ENCODE measurements at regions not wholly inside any gene's neighbourhood (a gene's known extent, or its start where the extent isn't known, plus 50 kb on each side); places are given as distances from the start of the nearest gene placed in this dataset.

- no peaks in the 10 kb centered on the region for H3K9me3 ChIP-seq (ENCODE audit: control insufficient read depth, low read depth, low read length)
- WGBS (ENCODE audit: insufficient coverage, low lambda C conversion rate): 92% methylated on average over 1 of the region's 1 CpG
- H3K27me3 ChIP-seq (ENCODE audit: control insufficient read depth, insufficient read depth, low read length): peaks cover 3% of the 10 kb centered on the region
- H3K36me3 ChIP-seq (ENCODE audit: control insufficient read depth, insufficient read depth, low read length): no peaks in the 10 kb centered on the region
- H3K4me3 ChIP-seq (ENCODE audit: low read length): no peak overlapping the region
- H3K27ac ChIP-seq (ENCODE audit: low read length): no peak overlapping the region
- DNase-seq: no peak
- H3K4me1 ChIP-seq (ENCODE audit: control insufficient read depth, insufficient read depth, low read length): no peaks in the 10 kb centered on the region
Measured at GRCh38 chr20:4578375-4578774, 107.9 kb upstream of the PRNP start.

- H3K27me3 ChIP-seq (ENCODE audit: control insufficient read depth, insufficient read depth, low read length): peaks cover 3% of the 10 kb centered on the region
- no peaks in the 10 kb centered on the region for H3K36me3 ChIP-seq (ENCODE audit: control insufficient read depth, insufficient read depth, low read length)
- no peak for DNase-seq
- H3K4me3 ChIP-seq (ENCODE audit: low read length): no peak overlapping the region
- no peak overlapping the region for H3K27ac ChIP-seq (ENCODE audit: low read length)
- WGBS (ENCODE audit: insufficient coverage, low lambda C conversion rate): no CpG with 5 or more reads among the region's 3 CpGs
- no peaks in the 10 kb centered on the region for H3K9me3 ChIP-seq (ENCODE audit: control insufficient read depth, low read depth, low read length)
- H3K4me1 ChIP-seq (ENCODE audit: control insufficient read depth, insufficient read depth, low read length): no peaks in the 10 kb centered on the region
Measured at GRCh38 chr20:4574356-4574690, 111.9 kb upstream of the PRNP start.

GRCh38 chr20:4573564-4574355 lies 112.5 kb upstream of the PRNP start:
- H3K27me3 ChIP-seq (ENCODE audit: control insufficient read depth, insufficient read depth, low read length): peaks cover 3% of the 10 kb centered on the region
- H3K4me1 ChIP-seq (ENCODE audit: control insufficient read depth, insufficient read depth, low read length): no peaks in the 10 kb centered on the region
- H3K27ac ChIP-seq (ENCODE audit: low read length): no peak overlapping the region
- DNase-seq: no peak
- H3K4me3 ChIP-seq (ENCODE audit: low read length): no peak overlapping the region
- H3K36me3 ChIP-seq (ENCODE audit: control insufficient read depth, insufficient read depth, low read length): no peaks in the 10 kb centered on the region
- no peaks in the 10 kb centered on the region for H3K9me3 ChIP-seq (ENCODE audit: control insufficient read depth, low read depth, low read length)
- WGBS (ENCODE audit: insufficient coverage, low lambda C conversion rate): 53% methylated on average over 3 of the region's 8 CpGs

GRCh38 chr20:4571759-4572531 lies 114.3 kb upstream of the PRNP start:
- 80% methylated on average over 1 of the region's 8 CpGs for WGBS (ENCODE audit: insufficient coverage, low lambda C conversion rate)
- Histone ChIP-seq H3K4me1 (ENCODE audit: control insufficient read depth, insufficient read depth, low read length) (no peaks in the 10 kb centered on the region), H3K27me3 (ENCODE audit: control insufficient read depth, insufficient read depth, low read length) (peaks cover 3% of the 10 kb centered on the region), H3K4me3 (ENCODE audit: low read length) (no peak overlapping the region), H3K36me3 (ENCODE audit: control insufficient read depth, insufficient read depth, low read length) (no peaks in the 10 kb centered on the region), H3K9me3 (ENCODE audit: control insufficient read depth, low read depth, low read length) (no peaks in the 10 kb centered on the region), H3K27ac (ENCODE audit: low read length) (no peak overlapping the region)
- DNase-seq: no peak

GRCh38 chr20:4569865-4570264 lies 116.4 kb upstream of the PRNP start:
- H3K27ac ChIP-seq (ENCODE audit: low read length): no peak overlapping the region
- no peak for DNase-seq
- H3K4me1 ChIP-seq (ENCODE audit: control insufficient read depth, insufficient read depth, low read length): no peaks in the 10 kb centered on the region
- peaks cover 3% of the 10 kb centered on the region for H3K27me3 ChIP-seq (ENCODE audit: control insufficient read depth, insufficient read depth, low read length)
- H3K36me3 ChIP-seq (ENCODE audit: control insufficient read depth, insufficient read depth, low read length): no peaks in the 10 kb centered on the region
- H3K4me3 ChIP-seq (ENCODE audit: low read length): no peak overlapping the region
- H3K9me3 ChIP-seq (ENCODE audit: control insufficient read depth, low read depth, low read length): no peaks in the 10 kb centered on the region
- 80% methylated on average over 1 of the region's 3 CpGs for WGBS (ENCODE audit: insufficient coverage, low lambda C conversion rate)

GRCh38 chr20:4569092-4569491 lies 117.2 kb upstream of the PRNP start:
- WGBS (ENCODE audit: insufficient coverage, low lambda C conversion rate): no CpG with 5 or more reads among the region's 2 CpGs
- Histone ChIP-seq H3K27me3 (ENCODE audit: control insufficient read depth, insufficient read depth, low read length) (peaks cover 3% of the 10 kb centered on the region), H3K4me1 (ENCODE audit: control insufficient read depth, insufficient read depth, low read length) (no peaks in the 10 kb centered on the region), H3K27ac (ENCODE audit: low read length) (no peak overlapping the region), H3K9me3 (ENCODE audit: control insufficient read depth, low read depth, low read length) (no peaks in the 10 kb centered on the region), H3K36me3 (ENCODE audit: control insufficient read depth, insufficient read depth, low read length) (no peaks in the 10 kb centered on the region), H3K4me3 (ENCODE audit: low read length) (no peak overlapping the region)
- no peak for DNase-seq

- no peaks in the 10 kb centered on the region for H3K36me3 ChIP-seq (ENCODE audit: control insufficient read depth, insufficient read depth, low read length)
- no peak for DNase-seq
- WGBS (ENCODE audit: insufficient coverage, low lambda C conversion rate): 77% methylated on average over 2 of the region's 4 CpGs
- no peaks in the 10 kb centered on the region for H3K9me3 ChIP-seq (ENCODE audit: control insufficient read depth, low read depth, low read length)
- H3K4me1 ChIP-seq (ENCODE audit: control insufficient read depth, insufficient read depth, low read length): no peaks in the 10 kb centered on the region
- H3K27ac ChIP-seq (ENCODE audit: low read length): no peak overlapping the region
- H3K27me3 ChIP-seq (ENCODE audit: control insufficient read depth, insufficient read depth, low read length): no peaks in the 10 kb centered on the region
- H3K4me3 ChIP-seq (ENCODE audit: low read length): no peak overlapping the region
Measured at GRCh38 chr20:4568361-4568959, 117.8 kb upstream of the PRNP start.

GRCh38 chr20:4567170-4567569 lies 119.1 kb upstream of the PRNP start:
- Histone ChIP-seq H3K27ac (ENCODE audit: low read length) (no peak overlapping the region), H3K4me1 (ENCODE audit: control insufficient read depth, insufficient read depth, low read length) (no peaks in the 10 kb centered on the region), H3K27me3 (ENCODE audit: control insufficient read depth, insufficient read depth, low read length) (no peaks in the 10 kb centered on the region), H3K4me3 (ENCODE audit: low read length) (no peak overlapping the region), H3K9me3 (ENCODE audit: control insufficient read depth, low read depth, low read length) (no peaks in the 10 kb centered on the region), H3K36me3 (ENCODE audit: control insufficient read depth, insufficient read depth, low read length) (no peaks in the 10 kb centered on the region)
- 77% methylated on average over 2 of the region's 2 CpGs for WGBS (ENCODE audit: insufficient coverage, low lambda C conversion rate)
- DNase-seq: no peak

GRCh38 chr20:4563534-4563933 lies 122.7 kb upstream of the PRNP start:
- no peaks in the 10 kb centered on the region for H3K36me3 ChIP-seq (ENCODE audit: control insufficient read depth, insufficient read depth, low read length)
- no peak overlapping the region for H3K4me3 ChIP-seq (ENCODE audit: low read length)
- peak in 1 of 2 donors; percentile 11 for DNase-seq
- H3K27me3 ChIP-seq (ENCODE audit: control insufficient read depth, insufficient read depth, low read length): no peaks in the 10 kb centered on the region
- no peaks in the 10 kb centered on the region for H3K4me1 ChIP-seq (ENCODE audit: control insufficient read depth, insufficient read depth, low read length)
- WGBS (ENCODE audit: insufficient coverage, low lambda C conversion rate): no CpG with 5 or more reads among the region's 4 CpGs
- no peak overlapping the region for H3K27ac ChIP-seq (ENCODE audit: low read length)
- H3K9me3 ChIP-seq (ENCODE audit: control insufficient read depth, low read depth, low read length): no peaks in the 10 kb centered on the region

- no peaks in the 10 kb centered on the region for H3K27me3 ChIP-seq (ENCODE audit: control insufficient read depth, insufficient read depth, low read length)
- no peak for DNase-seq
Measured at GRCh38 chr20:4563031-4563430, 123.2 kb upstream of the PRNP start.

More at GRCh38 chr20:4563031-4563430, 123.2 kb upstream of the PRNP start:
- no peak overlapping the region for H3K27ac ChIP-seq (ENCODE audit: low read length)
- no peak overlapping the region for H3K4me3 ChIP-seq (ENCODE audit: low read length)
- no peaks in the 10 kb centered on the region for H3K9me3 ChIP-seq (ENCODE audit: control insufficient read depth, low read depth, low read length)
- no peaks in the 10 kb centered on the region for H3K36me3 ChIP-seq (ENCODE audit: control insufficient read depth, insufficient read depth, low read length)
- no peaks in the 10 kb centered on the region for H3K4me1 ChIP-seq (ENCODE audit: control insufficient read depth, insufficient read depth, low read length)
